ENCODE measurements at regions not wholly inside any gene's neighbourhood (a gene's known extent, or its start where the extent isn't known, plus 50 kb on each side); places are given as distances from the start of the nearest gene placed in this dataset.

- intact Hi-C loops (cut with DNase I), result no loop called here
- TF ChIP-seq CTCF (IDR thresholded peaks at IDR 0.05), result no peak
- H3K4me1 ChIP-seq, result no peaks in the 10 kb centered on the region
These were observed 1165.6 kb upstream of the CDH8 start for GRCh38 chr16:63201851-63202250.

GRCh38 chr16:63200940-63201339 lies 1164.7 kb upstream of the CDH8 start:
- intact Hi-C loops (cut with DNase I), result no loop called here
- H3K36me3 ChIP-seq, result no peaks in the 10 kb centered on the region
- no peak overlapping the region for H3K9ac ChIP-seq (ENCODE audit: low read depth in 2 of 2, low read length in 2 of 2)
- no peak overlapping the region for H3K27ac ChIP-seq
- DNase-seq, result no peak
- no peak overlapping the region for H3K4me3 ChIP-seq
- no peaks in the 10 kb centered on the region for H3K4me1 ChIP-seq
- H3K27me3 ChIP-seq, result no peaks in the 10 kb centered on the region
- H3K9me3 ChIP-seq, result no peaks in the 10 kb centered on the region
- no peak for TF ChIP-seq CTCF (IDR thresholded peaks at IDR 0.05)

More at GRCh38 chr16:63201851-63202250, 1165.6 kb upstream of the CDH8 start:
- no peaks in the 10 kb centered on the region for H3K9me3 ChIP-seq
- H3K27me3 ChIP-seq, result no peaks in the 10 kb centered on the region
- H3K9ac ChIP-seq (ENCODE audit: low read depth in 2 of 2, low read length in 2 of 2), result no peak overlapping the region
- H3K4me3 ChIP-seq, result no peak overlapping the region
- H3K27ac ChIP-seq, result no peak overlapping the region
- no peak for DNase-seq
- no peaks in the 10 kb centered on the region for H3K36me3 ChIP-seq

GRCh38 chr16:63195336-63195735 lies 1159.1 kb upstream of the CDH8 start:
- Histone ChIP-seq H3K9me3 (no peaks in the 10 kb centered on the region), H3K36me3 (no peaks in the 10 kb centered on the region), H3K9ac (ENCODE audit: low read depth in 2 of 2, low read length in 2 of 2) (no peak overlapping the region), H3K4me1 (no peaks in the 10 kb centered on the region), H3K27ac (no peak overlapping the region), H3K4me3 (no peak overlapping the region), H3K27me3 (no peaks in the 10 kb centered on the region)
- no peak for TF ChIP-seq CTCF (IDR thresholded peaks at IDR 0.05)
- DNase-seq, result no peak
- intact Hi-C loops (cut with DNase I), result no loop called here

GRCh38 chr16:63192980-63193379 lies 1156.7 kb upstream of the CDH8 start:
- no peak for TF ChIP-seq CTCF (IDR thresholded peaks at IDR 0.05)
- intact Hi-C loops (cut with DNase I), result no loop called here
- H3K27me3 ChIP-seq, result no peaks in the 10 kb centered on the region
- H3K4me3 ChIP-seq, result no peak overlapping the region
- no peaks in the 10 kb centered on the region for H3K36me3 ChIP-seq
- no peak for DNase-seq
- no peak overlapping the region for H3K9ac ChIP-seq (ENCODE audit: low read depth in 2 of 2, low read length in 2 of 2)
- no peaks in the 10 kb centered on the region for H3K9me3 ChIP-seq
- H3K27ac ChIP-seq, result no peak overlapping the region
- no peaks in the 10 kb centered on the region for H3K4me1 ChIP-seq

- Histone ChIP-seq H3K4me3 (no peak overlapping the region), H3K27me3 (no peaks in the 10 kb centered on the region), H3K36me3 (no peaks in the 10 kb centered on the region), H3K4me1 (no peaks in the 10 kb centered on the region), H3K9ac (ENCODE audit: low read depth in 2 of 2, low read length in 2 of 2) (no peak overlapping the region), H3K9me3 (no peaks in the 10 kb centered on the region), H3K27ac (no peak overlapping the region)
- TF ChIP-seq CTCF (IDR thresholded peaks at IDR 0.05), result no peak
- intact Hi-C loops (cut with DNase I), result no loop called here
- DNase-seq, result peak; percentile 19
These were observed 1152.0 kb upstream of the CDH8 start for GRCh38 chr16:63188086-63188771.

Data from colonic mucosa (tissue), 4 donors.